ENCODE measurements at regions not wholly inside any gene's neighbourhood (a gene's known extent, or its start where the extent isn't known, plus 50 kb on each side); places are given as distances from the start of the nearest gene placed in this dataset.

- no peak overlapping the region for H3K4me3 Mint-ChIP-seq
- H3K27me3 Mint-ChIP-seq (ENCODE audit: low read depth in 3 of 3), result peaks cover 2 to 5% (median 3%) of the 10 kb centered on the region in 3 donors
- H3K9me3 Mint-ChIP-seq, result peaks cover 0 to 1% (median 0%) of the 10 kb centered on the region in 6 donors
- no peaks in the 10 kb centered on the region for H3K4me1 Mint-ChIP-seq
- no peak for DNase-seq
- no peaks in the 10 kb centered on the region for H3K36me3 Mint-ChIP-seq
- H3K27ac Mint-ChIP-seq, result no peak overlapping the region
These were observed 72.6 kb downstream of the TMEM100 start for GRCh38 chr17:55649957-55650597.

- Mint-ChIP-seq H3K27me3 (ENCODE audit: low read depth in 3 of 3) (peaks cover 2 to 9% (median 3%) of the 10 kb centered on the region in 3 donors), H3K4me1 (no peaks in the 10 kb centered on the region), H3K4me3 (no peak overlapping the region), H3K27ac (no peak overlapping the region), H3K36me3 (no peaks in the 10 kb centered on the region), H3K9me3 (peaks cover 0 to 4% (median 0%) of the 10 kb centered on the region in 6 donors)
- no peak for DNase-seq
These were observed 74.6 kb downstream of the TMEM100 start for GRCh38 chr17:55648086-55648485.

GRCh38 chr17:55645361-55645760 lies 77.3 kb downstream of the TMEM100 start:
- H3K27me3 Mint-ChIP-seq (ENCODE audit: low read depth in 3 of 3), result peaks cover 3 to 6% (median 3%) of the 10 kb centered on the region in 3 donors
- H3K4me1 Mint-ChIP-seq, result no peaks in the 10 kb centered on the region

GRCh38 chr17:55644346-55644745 lies 78.3 kb downstream of the TMEM100 start:
- Mint-ChIP-seq H3K36me3 (no peaks in the 10 kb centered on the region), H3K9me3 (peaks cover 0 to 4% (median under 1%) of the 10 kb centered on the region in 6 donors), H3K27ac (no peak overlapping the region), H3K27me3 (ENCODE audit: low read depth in 3 of 3) (peaks cover 3 to 6% (median 3%) of the 10 kb centered on the region in 3 donors), H3K4me1 (no peaks in the 10 kb centered on the region), H3K4me3 (no peak overlapping the region)
- no peak for DNase-seq

More at GRCh38 chr17:55645361-55645760, 77.3 kb downstream of the TMEM100 start:
- DNase-seq, result no peak
- Mint-ChIP-seq H3K4me3 (no peak overlapping the region), H3K9me3 (peaks cover 0 to 4% (median under 1%) of the 10 kb centered on the region in 6 donors), H3K27ac (no peak overlapping the region), H3K36me3 (no peaks in the 10 kb centered on the region)

GRCh38 chr17:55642741-55643140 lies 79.9 kb downstream of the TMEM100 start:
- H3K27me3 Mint-ChIP-seq (ENCODE audit: low read depth in 3 of 3), result peaks cover 1 to 6% (median 2%) of the 10 kb centered on the region in 3 donors
- H3K27ac Mint-ChIP-seq, result no peak overlapping the region
- no peaks in the 10 kb centered on the region for H3K4me1 Mint-ChIP-seq
- no peaks in the 10 kb centered on the region for H3K36me3 Mint-ChIP-seq
- H3K9me3 Mint-ChIP-seq, result peaks cover 0 to 3% (median under 1%) of the 10 kb centered on the region in 6 donors
- DNase-seq, result no peak
- H3K4me3 Mint-ChIP-seq, result no peak overlapping the region

GRCh38 chr17:55641676-55642081 lies 81.0 kb downstream of the TMEM100 start:
- H3K36me3 Mint-ChIP-seq, result no peaks in the 10 kb centered on the region
- no peaks in the 10 kb centered on the region for H3K4me1 Mint-ChIP-seq
- H3K27ac Mint-ChIP-seq, result no peak overlapping the region
- H3K27me3 Mint-ChIP-seq (ENCODE audit: low read depth in 3 of 3), result peaks cover 0 to 4% (median 1%) of the 10 kb centered on the region in 3 donors
- DNase-seq, result no peak
- H3K9me3 Mint-ChIP-seq, result peaks cover 0 to 2% (median under 1%) of the 10 kb centered on the region in 6 donors
- H3K4me3 Mint-ChIP-seq, result no peak overlapping the region

GRCh38 chr17:55639096-55639495 lies 83.6 kb downstream of the TMEM100 start:
- Mint-ChIP-seq H3K27ac (no peak overlapping the region), H3K4me3 (no peak overlapping the region), H3K36me3 (no peaks in the 10 kb centered on the region), H3K4me1 (no peaks in the 10 kb centered on the region), H3K27me3 (ENCODE audit: low read depth in 3 of 3) (peaks cover 0 to 3% (median 2%) of the 10 kb centered on the region in 3 donors), H3K9me3 (peaks cover 0 to 2% (median 0%) of the 10 kb centered on the region in 6 donors)
- no peak for DNase-seq

- Mint-ChIP-seq H3K4me3 (no peak overlapping the region), H3K36me3 (no peaks in the 10 kb centered on the region), H3K27me3 (ENCODE audit: low read depth in 3 of 3) (peaks cover 0 to 3% (median 2%) of the 10 kb centered on the region in 3 donors), H3K27ac (no peak overlapping the region), H3K4me1 (no peaks in the 10 kb centered on the region), H3K9me3 (no peaks in the 10 kb centered on the region)
- DNase-seq, result no peak
These were observed 87.3 kb downstream of the TMEM100 start for GRCh38 chr17:55635253-55635914.

GRCh38 chr17:55634702-55635101 lies 88.0 kb downstream of the TMEM100 start:
- H3K27ac Mint-ChIP-seq, result no peak overlapping the region
- no peak overlapping the region for H3K4me3 Mint-ChIP-seq
- no peaks in the 10 kb centered on the region for H3K9me3 Mint-ChIP-seq
- DNase-seq, result no peak
- peaks cover 2 to 3% (median 3%) of the 10 kb centered on the region in 3 donors for H3K27me3 Mint-ChIP-seq (ENCODE audit: low read depth in 3 of 3)
- no peaks in the 10 kb centered on the region for H3K36me3 Mint-ChIP-seq
- no peaks in the 10 kb centered on the region for H3K4me1 Mint-ChIP-seq

GRCh38 chr17:55632893-55633292 lies 89.8 kb downstream of the TMEM100 start:
- Mint-ChIP-seq H3K9me3 (no peaks in the 10 kb centered on the region), H3K4me1 (no peaks in the 10 kb centered on the region), H3K4me3 (no peak overlapping the region), H3K36me3 (no peaks in the 10 kb centered on the region), H3K27me3 (ENCODE audit: low read depth in 3 of 3) (peaks cover 2 to 3% (median 3%) of the 10 kb centered on the region in 3 donors), H3K27ac (no peak overlapping the region)
- DNase-seq, result no peak

- no peak overlapping the region for H3K4me3 Mint-ChIP-seq
- DNase-seq, result no peak
- H3K36me3 Mint-ChIP-seq, result no peaks in the 10 kb centered on the region
- peaks cover 3 to 4% (median 3%) of the 10 kb centered on the region in 3 donors for H3K27me3 Mint-ChIP-seq (ENCODE audit: low read depth in 3 of 3)
- no peak overlapping the region for H3K27ac Mint-ChIP-seq
- no peaks in the 10 kb centered on the region for H3K4me1 Mint-ChIP-seq
- no peaks in the 10 kb centered on the region for H3K9me3 Mint-ChIP-seq
These were observed 90.4 kb downstream of the TMEM100 start for GRCh38 chr17:55632236-55632635.

GRCh38 chr17:55629995-55630394 lies 92.7 kb downstream of the TMEM100 start:
- Mint-ChIP-seq H3K4me1 (no peaks in the 10 kb centered on the region), H3K27me3 (ENCODE audit: low read depth in 3 of 3) (peaks cover 2 to 3% (median 2%) of the 10 kb centered on the region in 3 donors), H3K4me3 (no peak overlapping the region), H3K36me3 (no peaks in the 10 kb centered on the region), H3K27ac (no peak overlapping the region), H3K9me3 (no peaks in the 10 kb centered on the region)
- DNase-seq, result no peak

- no peak for DNase-seq
- H3K27ac Mint-ChIP-seq, result no peak overlapping the region
- no peak overlapping the region for H3K4me3 Mint-ChIP-seq
- no peaks in the 10 kb centered on the region for H3K4me1 Mint-ChIP-seq
- no peaks in the 10 kb centered on the region for H3K36me3 Mint-ChIP-seq
- peaks cover 0 to 2% (median 0%) of the 10 kb centered on the region in 6 donors for H3K9me3 Mint-ChIP-seq
- H3K27me3 Mint-ChIP-seq (ENCODE audit: low read depth in 3 of 3), result peaks cover 2 to 3% (median 2%) of the 10 kb centered on the region in 3 donors
These were observed 97.1 kb downstream of the TMEM100 start for GRCh38 chr17:55625521-55625920.

- H3K4me3 Mint-ChIP-seq, result no peak overlapping the region
- no peaks in the 10 kb centered on the region for H3K4me1 Mint-ChIP-seq
- peaks cover 2 to 3% (median 2%) of the 10 kb centered on the region in 3 donors for H3K27me3 Mint-ChIP-seq (ENCODE audit: low read depth in 3 of 3)
- H3K36me3 Mint-ChIP-seq, result no peaks in the 10 kb centered on the region
- no peak overlapping the region for H3K27ac Mint-ChIP-seq
- DNase-seq, result no peak
- peaks cover 0 to 2% (median 0%) of the 10 kb centered on the region in 6 donors for H3K9me3 Mint-ChIP-seq
These were observed 97.8 kb downstream of the TMEM100 start for GRCh38 chr17:55624772-55625433.
